Superior temporal gyrus (tissue), 1 donor: ENCODE measurements at regions not wholly inside any gene's neighbourhood (a gene's known extent, or its start where the extent isn't known, plus 50 kb on each side); places are given as distances from the start of the nearest gene placed in this dataset.
"Not testable (repeated sequence)": the region's sequence is repeated elsewhere in the genome, so short reads cannot be mapped to it uniquely, and the experiment has no call there.

Experiments used
- DNase-seq: peaks from one replicate; pipeline ENCODE4 v3.0.0-alpha.2; 2016; ENCODE audit errors: extremely low spot score

DNA sequence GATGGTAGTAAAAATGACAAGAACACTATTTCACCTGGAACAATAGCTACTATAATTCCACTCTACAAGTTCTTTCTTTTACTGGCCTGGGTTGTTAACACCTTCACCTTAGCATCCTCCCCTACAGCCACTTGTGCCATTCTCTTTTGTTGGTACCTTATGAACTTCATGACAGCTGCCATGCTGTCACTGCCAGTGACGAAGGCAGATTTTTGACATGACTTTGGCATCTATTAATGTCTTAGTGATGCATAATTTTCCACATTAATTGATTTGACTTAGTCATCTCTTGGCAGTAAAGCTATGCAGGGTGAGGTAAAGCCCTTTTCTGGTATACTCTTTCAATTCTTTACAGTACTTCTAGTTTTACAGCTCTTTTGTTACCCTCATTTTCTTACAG lies 207.9 kb downstream of the TANC2 start:
- DNase-seq = no peak

DNA sequence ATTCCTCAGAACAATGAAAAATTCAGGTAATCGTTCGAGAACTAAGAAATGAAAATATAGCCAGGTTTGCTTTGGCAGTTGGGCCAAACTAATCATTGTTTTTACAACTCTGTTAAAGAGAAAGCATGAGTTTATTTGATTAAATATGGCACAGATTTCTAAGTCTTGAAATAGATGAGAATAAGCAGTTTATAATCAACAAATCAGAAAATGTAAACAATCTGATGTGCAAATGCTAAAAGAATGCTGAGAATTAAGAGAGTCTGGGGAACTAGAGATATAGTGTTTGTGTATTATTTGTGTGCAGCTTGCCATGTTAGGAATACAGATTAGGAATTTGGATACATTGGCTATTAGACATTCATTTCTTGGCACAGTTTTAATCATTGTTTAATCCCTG lies 212.5 kb downstream of the TANC2 start:
- DNase-seq = no peak

DNA sequence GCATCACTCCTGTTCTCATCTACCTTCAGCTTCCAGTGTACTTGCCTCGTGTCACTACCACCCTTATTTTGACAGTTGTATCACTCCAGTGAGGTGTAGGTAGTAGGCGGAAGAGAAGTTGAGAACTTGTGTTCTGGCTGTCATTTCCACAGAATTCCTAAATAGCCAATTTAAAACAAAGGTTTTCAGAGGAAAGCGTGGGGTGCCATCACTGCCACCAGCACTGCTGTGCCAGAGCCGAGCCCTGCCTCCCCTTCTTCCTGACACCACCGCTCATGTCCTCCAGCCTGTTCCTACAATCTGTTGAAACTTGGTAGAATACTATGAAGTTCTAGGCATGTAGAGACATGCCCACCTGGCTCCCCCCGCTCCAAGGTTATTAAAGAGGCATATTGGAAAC lies 215.8 kb downstream of the TANC2 start:
- no peak for DNase-seq

DNA sequence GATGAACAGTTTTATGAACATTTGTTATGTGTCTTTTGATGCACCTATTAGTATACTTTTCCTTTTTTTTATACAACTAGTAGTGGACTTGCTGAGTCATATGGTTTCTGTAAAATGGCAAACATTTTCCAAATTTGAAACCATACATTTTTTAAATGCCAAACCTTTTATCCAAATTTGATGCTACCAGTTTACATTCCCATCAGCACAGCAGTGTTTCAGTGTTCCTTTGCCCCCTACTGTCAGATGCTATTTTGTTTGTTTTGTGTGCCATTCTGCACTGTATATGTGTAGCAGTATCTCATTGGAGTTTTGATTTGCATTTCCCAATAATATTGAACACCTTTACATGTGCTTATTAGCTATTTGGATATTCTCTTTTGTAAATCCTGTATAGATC lies 219.4 kb downstream of the TANC2 start:
- peak; percentile 70 for DNase-seq

DNA sequence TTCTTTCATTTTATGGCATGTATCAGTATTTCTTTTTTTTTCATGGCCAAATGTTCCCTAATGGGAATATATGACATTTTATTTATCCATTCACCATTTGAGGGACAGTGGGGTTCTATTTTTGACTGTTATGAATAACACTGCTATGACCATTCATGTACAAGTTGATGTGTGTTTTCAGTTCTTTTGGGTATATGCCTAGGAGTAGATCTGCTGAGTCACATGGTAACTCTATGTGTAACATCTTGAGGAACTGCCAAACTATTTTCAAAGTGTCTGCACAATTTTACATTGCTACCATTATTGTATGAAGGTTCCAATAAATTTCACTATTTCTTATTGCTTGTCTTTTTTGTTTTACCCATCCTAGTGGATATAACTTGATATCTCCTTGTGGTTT lies 223.0 kb downstream of the TANC2 start:
- DNase-seq = no peak

DNA sequence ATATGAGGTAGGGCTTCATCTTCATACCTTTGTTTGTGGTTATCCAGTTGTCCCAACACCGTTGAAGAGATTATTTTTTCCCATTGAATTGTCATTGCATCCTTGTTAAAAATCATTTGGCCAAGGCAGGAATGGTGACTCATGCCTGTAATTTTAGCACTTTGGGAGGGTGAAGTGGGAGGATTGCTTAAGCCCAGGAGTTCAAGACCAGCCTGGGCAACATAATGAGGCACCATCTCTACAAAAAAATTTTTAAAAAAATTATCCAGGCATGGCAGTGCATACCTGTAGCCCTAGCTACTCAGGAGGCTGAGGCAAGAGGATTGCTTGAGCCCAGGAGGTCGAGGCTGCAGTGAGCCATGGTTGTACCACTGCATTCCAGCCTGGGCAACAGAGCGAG lies 223.9 kb downstream of the TANC2 start:
- DNase-seq = no peak

DNA sequence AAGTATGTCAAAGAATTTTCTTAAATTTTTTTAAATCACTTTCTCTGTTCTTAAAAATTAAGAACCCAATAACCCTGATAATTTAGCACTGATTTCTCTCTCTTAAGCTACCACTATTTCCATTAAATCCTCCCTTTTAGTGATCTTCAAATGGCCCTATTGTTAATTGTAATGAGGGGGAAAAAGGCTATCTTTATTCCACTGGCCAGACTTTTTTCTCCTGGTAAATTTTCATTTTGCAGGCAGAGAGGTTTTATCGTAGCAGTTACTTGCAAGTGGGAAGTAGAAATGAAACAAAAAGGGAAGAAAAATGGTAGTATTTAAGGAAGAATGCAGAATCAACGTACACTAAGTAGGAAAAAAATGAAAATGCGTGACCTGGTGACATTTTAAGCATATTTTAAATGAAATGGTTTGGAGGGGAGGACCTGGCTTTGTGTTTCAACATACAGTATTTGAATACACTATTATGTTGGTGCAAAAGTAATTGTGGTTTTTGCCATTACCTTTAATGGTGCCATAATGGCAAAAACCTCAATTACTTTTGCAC lies 224.9 kb downstream of the TANC2 start:
- DNase-seq = peak; percentile 75

DNA sequence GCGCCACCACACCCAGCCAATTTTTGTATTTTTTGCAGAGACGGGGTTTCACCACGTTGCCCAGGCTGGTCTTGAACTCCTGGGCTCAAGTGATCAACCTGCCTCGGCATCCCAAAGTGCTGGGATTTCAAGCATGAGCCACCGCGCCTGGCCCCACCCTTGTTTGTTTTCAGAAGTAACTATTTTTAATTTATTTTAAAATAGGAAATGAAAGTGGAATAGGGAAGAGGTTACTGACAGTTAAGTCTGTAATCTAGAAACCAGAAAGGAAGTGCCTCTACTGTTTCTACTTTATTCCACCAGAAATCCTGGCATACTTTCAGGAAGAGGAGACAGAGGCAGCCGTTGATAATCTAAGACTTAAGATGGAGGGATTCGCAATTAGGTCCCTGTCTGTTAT lies 225.6 kb downstream of the TANC2 start:
- no peak for DNase-seq

DNA sequence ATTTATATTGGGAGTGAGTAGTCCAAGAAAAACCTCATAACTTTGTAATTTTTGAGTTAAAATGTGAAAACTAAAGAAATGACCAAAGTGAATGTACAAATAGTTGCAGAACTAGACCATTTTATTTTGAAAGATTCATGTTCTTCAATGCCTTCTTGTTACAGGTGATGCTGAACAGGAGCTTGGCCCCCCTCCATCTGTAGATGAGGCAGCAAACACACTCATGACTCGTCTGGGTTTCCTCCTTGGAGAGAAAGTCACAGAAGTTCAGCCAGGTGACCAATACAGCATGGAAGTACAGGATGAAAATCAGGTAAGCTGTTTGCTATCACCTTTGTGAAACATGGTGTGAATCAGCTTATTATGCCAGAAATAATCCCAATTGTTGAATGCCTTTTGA lies 227.8 kb downstream of the TANC2 start:
- DNase-seq = no peak

DNA sequence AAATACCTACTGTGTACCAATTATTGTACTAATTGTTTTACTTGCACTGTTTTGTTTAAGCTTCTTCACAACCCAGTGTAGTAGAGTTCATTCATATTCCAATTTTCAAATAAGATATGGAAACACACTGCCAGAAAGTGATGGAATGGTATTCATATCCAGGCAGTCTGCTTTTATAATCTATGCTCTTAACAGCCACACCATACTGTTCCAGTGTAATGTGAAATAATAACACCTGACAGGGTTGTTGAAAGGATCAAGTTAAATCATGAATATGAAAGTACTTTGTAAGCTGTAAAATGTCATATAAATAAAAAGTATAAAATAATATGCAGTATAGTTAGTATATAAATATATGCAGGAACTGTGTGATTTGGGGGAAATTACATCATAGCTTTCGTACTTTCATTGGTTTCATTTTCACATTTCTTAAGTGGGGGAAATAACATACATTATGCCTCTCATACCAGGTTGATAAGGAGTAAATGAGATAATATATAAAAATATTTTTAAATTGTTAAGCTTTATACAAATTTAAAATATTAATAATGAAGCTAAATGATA lies 230.8 kb downstream of the TANC2 start:
- DNase-seq = no peak

DNA sequence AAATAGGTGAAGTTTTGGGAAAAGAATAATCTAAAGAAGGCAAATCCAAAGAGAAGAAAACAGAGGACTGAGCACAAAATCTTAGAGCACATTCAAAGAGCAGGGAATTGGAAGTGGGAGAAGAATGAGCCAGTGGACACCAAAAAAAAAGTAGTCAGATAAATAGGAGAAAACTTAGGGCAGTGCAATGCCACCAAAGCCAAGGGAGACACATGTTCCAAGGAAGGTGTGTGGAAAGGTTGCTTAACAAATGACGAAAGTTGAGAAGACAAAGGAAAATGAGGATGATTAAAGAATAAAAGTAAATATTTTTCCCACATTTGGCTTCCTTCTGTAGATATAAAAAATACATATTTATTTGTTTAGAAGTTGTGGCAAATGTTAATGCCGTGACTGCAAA lies 237.6 kb downstream of the TANC2 start:
- no peak for DNase-seq

DNA sequence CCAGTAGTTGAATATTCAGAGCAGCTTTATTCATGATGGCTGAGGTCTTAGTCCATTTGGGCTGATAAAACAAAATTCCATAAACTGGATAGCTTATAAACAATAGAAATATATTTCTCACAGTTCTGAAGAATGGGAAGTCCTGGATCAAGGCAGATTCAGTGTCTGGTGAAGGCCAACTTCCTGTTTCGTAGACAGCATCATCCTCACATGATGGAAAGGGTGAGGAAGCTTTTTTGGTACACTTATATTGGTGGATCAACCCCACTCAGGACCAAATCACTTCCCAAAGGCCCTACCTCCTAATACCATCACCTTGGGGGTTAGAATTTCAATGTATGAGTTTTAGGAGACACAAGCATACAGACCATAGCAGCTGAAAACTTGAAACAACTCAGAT lies 224.2 kb downstream of the CYB561 start:
- no peak for DNase-seq

DNA sequence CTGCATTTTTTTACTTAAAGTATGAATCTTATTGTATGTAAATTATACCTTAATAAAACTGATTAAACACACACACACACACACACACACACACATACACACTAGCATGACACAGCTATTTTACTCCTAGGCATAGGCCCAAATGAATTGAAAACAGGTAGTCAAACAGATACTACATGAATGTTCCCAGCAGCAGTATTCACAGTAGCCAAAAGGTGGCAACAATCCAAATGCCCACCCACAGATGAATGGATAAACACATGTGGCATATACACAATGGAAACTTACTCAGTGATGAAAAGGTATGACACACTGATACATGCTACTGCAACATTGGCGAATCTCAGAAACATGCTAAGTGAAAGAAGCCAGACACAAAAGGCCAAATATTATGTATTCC lies 223.5 kb downstream of the CYB561 start:
- DNase-seq = no peak

DNA sequence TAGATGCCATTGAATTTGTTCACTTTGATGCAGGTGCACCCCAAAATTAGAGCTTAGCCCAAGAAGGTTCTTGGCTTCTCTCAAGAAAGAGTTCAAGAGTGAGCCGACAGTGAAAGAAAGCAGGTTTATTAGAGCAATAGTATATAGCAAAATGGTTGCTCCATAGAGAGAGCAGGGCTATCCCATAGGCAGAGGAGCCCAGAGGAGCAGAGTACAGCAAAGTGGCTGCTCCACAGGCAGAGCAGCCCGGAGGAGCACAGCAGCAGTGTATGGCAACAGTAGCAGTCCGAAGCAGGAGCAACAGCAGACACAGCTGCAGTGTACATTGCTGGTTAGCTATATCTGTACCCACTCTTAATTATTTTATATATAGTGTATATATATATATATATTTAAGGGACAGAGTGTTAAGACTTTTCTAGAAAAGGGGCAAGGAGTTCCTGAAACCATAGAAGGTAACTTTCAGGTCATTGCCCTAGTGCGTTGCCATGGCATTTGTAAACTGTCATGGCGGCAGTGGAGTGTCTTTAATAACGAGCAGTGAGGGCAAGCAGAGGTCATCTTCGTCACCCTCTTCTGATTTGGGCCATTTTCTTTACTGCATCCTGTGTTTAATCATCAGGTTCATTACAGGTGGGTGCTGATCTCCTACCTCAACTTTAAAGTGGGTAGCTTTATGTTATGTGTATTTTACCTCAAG lies 222.7 kb downstream of the CYB561 start:
- DNase-seq = no peak

DNA sequence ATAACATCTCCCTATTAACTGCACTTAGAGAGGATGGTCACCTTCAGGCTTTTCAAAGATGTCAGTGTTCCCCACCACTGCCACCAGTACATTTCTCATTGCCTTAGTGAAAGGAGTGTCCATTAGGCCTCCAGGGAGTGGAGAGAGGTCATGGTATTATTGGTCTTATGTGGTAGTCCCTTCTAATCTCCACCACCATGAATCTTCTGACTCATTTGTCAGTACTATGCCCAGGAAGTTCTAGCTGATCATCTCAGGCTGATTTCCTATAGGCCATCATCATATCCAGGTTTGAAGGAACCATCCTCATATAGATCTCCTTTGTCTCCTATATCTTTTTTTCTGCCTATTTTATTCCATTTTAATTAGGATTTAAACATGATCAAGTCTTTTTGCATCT lies 221.5 kb downstream of the CYB561 start:
- no peak for DNase-seq

DNA sequence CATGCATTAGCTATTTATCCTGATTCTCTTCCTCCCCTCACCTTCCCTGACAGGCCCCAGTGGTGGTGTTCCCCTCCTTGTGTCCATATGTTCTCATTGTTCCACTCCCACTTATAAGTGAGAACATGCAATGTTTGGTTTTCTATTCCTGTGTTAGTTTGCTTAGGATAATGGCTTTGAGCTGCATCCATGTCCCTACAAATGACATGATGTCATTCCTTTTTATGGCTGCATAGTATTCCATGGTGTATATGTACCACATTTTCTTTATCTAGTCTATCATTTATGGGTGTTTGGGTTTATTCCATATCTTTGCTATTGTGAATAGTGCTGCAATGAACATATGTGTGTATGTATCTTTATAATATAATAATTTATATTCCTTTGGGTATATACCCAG lies 219.4 kb downstream of the CYB561 start:
- not testable (repeated sequence) for DNase-seq

DNA sequence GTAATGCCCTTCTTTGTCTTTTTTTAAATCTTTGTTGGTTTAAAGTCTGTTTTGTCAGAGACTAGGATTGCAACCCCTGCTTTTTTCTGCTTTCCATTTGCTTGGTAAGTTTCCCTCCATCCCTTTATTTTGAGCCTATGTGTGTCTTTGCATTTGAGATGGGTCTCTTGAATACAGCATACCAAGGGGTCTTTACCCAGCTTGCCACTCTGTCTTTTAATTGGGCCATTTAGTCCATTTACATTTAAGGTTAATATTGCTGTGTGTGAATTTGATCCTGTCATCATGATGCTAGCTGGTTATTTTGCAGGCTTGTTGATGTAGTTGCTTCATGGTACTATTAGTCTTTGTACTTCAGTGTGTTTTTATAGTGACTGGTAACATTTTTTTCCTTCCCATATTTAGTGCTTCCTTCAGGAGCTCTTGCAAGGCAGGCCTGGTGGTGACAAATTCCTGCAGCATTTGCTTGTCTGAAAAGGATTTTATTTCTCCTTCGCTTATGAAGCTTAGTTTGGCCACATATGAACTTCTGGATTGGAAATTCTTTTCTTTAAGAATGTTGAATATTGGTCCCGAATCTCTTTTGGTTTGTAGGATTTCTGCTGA lies 215.0 kb downstream of the CYB561 start:
- DNase-seq = not testable (repeated sequence)

DNA sequence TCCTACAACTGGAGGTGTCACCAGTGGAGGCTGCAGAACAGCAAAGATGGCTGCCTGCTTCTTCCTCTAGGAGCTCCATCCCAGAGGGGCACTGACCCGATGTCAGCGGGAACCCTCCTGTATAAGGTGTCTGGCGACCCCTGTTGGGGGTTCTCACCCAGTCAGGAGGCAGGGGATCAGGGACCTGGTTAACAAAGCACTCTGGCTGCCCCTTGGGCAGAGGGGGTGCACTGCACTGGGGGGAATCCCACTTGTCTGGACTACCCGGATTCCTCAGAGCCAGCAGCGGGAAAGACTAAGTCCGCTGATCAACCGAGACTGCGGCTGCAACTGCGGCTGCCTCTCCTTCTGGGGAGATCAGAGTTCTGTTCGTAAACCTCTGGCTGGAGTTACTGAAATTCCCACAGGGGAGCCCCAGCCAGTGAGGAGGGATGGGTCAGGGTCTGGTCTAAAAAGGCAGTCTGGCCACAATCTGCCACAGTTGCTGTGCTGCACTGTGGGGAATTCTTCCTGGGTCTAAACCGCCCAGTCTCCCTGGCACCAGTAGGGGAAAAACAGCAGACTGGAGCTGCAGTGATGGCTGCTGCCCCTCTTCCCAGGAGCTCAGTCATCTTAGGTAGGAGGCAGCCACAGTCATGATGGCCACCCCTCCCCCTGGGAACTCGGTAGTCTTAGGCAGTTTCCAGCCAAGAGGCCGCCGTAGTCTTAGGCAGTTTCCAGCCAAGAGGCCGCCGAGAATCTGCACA lies 213.4 kb downstream of the CYB561 start:
- no peak for DNase-seq

DNA sequence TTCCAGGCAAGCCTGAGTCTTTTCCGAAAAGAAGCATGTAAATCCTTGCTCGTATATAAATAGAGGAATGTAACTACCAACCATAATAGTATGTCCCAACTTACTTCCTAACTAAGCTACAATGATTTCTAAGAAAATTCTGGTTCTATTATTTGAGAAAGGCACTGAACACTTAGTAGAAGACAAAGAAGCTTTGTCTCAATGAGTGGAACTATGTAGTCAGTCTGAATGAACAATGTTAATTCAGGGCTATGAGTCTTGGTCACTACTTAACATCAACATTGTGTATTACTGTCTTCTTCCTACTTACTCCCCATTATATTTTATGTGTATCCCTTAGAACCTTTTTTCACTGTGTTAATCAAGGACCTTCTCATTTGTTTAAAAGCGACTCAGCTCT lies 206.0 kb downstream of the CYB561 start:
- peak; percentile 55 for DNase-seq

DNA sequence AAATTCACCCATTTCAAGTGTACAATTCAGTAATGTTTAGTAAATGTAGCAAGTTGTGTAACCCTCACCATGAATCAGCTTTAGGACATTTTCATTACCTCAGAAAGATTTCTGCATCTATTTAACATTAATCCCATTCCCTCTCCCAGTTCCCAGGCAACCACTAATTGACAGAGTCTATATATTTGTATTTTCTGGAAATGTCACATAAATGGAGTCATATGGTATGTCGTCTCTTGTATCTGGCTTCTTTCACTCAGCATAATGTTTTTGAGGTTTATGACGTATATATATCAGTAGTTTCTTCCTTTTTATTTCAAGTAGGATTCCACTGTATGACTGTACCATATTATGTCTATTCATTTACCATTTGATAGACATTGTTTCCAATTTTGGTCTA lies 199.8 kb downstream of the CYB561 start:
- no peak for DNase-seq

DNA sequence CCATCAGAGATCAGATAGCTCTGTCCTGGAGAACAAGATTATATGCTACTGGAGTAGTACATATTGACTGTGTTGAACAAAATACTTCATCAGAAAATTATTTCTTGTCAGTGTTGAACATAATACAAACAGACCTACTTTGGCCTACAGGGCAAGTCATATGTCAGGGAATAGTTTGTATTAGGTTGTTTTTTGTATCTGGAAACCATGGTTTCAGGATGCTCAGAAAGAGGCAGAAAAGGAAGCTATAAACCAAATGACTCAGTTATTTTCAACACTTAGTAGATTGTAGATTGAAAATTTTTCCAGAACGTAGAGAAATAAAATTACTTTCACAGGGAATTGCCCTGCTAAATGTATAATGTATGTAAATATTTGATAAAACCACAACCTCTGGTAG lies 198.4 kb downstream of the CYB561 start:
- DNase-seq = no peak

DNA sequence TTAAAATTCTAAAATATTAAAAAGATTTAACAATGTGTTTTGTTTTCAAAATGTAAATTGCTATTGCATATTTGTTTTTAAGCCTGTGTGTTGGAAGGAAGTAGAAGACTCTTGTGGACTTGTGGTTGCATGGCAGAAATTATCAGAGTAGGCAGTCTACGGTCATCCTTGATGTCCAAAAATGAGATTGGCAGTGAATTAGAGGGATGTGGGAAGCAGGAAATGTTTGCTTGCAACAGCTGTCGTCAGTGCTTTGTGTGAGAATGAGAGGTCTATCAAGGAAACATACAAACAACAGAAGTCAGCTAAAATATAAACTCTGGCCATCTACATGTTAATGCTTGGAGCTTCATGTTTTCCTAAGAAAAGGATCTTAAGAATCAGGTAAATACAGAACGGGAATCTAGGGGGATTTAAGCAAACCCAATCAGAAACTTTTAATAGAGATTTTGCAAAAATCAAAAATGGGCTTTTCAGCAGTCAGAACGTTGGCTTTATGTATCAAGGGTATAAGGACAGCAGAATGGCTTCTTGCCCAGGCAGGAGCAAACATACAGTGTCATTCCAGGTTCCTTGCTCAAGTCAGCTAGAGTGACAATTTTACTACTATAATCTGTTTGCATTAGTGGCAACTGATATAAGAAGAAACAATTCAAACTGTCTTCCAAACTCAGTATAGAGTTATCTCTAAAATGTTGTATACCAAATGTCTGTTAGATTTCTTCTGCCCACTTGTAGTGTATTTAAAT lies 196.7 kb downstream of the CYB561 start:
- no peak for DNase-seq
